Stimulated activated CD4-positive, alpha-beta T cell treated with anti-CD3 and anti-CD28 coated beads, Interleukin-1b, Interleukin-23, amount 100 ng/mL, for 24 hours (primary cell): ENCODE measurements at regions not wholly inside any gene's neighbourhood (a gene's known extent, or its start where the extent isn't known, plus 50 kb on each side); places are given as distances from the start of the nearest gene placed in this dataset.

Experiments used
- DNase-seq, 4 experiments: peaks; one replicate each; pipeline ENCODE4 v3.0.0-alpha.2; 2020; ENCODE audit warnings: low read depth in 4 of 4, low spot score in 1 of 4

GRCh38 chr3:24972491-24972890 is 455.6 kb upstream of the RARB start:
- DNase-seq, result no peak

- no peak for DNase-seq
Observed at GRCh38 chr3:24981309-24981708, 446.8 kb upstream of the RARB start.

- no peak for DNase-seq
Observed at GRCh38 chr3:24981924-24982323, 446.1 kb upstream of the RARB start.

GRCh38 chr3:24985668-24986067 is 442.4 kb upstream of the RARB start:
- DNase-seq, result no peak

- no peak for DNase-seq
Observed at GRCh38 chr3:24986612-24987011, 441.5 kb upstream of the RARB start.

GRCh38 chr3:24999357-24999756 is 428.7 kb upstream of the RARB start:
- no peak for DNase-seq

- DNase-seq, result no peak
Observed at GRCh38 chr3:25000971-25001591, 427.0 kb upstream of the RARB start.

GRCh38 chr3:25002052-25002451 is 426.0 kb upstream of the RARB start:
- DNase-seq, result no peak

GRCh38 chr3:25007974-25008658 is 419.9 kb upstream of the RARB start:
- DNase-seq, result no peak

GRCh38 chr3:25009665-25010064 is 418.4 kb upstream of the RARB start:
- no peak for DNase-seq

GRCh38 chr3:25015599-25015998 is 412.5 kb upstream of the RARB start:
- DNase-seq, result no peak

GRCh38 chr3:25018909-25019308 is 409.2 kb upstream of the RARB start:
- no peak for DNase-seq

GRCh38 chr3:25019506-25019905 is 408.6 kb upstream of the RARB start:
- no peak for DNase-seq

GRCh38 chr3:25021816-25022215 is 406.2 kb upstream of the RARB start:
- no peak for DNase-seq

- DNase-seq, result no peak
Observed at GRCh38 chr3:25023876-25024275, 404.2 kb upstream of the RARB start.

GRCh38 chr3:25025236-25025635 is 402.8 kb upstream of the RARB start:
- DNase-seq, result no peak

GRCh38 chr3:25027650-25028049 is 400.4 kb upstream of the RARB start:
- DNase-seq, result no peak

- DNase-seq, result no peak
Observed at GRCh38 chr3:25029820-25030219, 398.2 kb upstream of the RARB start.

GRCh38 chr3:25032344-25032743 is 395.7 kb upstream of the RARB start:
- no peak for DNase-seq

GRCh38 chr3:25033407-25034029 is 394.5 kb upstream of the RARB start:
- no peak for DNase-seq

- no peak for DNase-seq
Observed at GRCh38 chr3:25035526-25035925, 392.5 kb upstream of the RARB start.

GRCh38 chr3:25036633-25037032 is 391.4 kb upstream of the RARB start:
- DNase-seq, result no peak
